SIG-M5 treated with dmso at 0.1 percent for 504 hours (cell line): ENCODE measurements at regions not wholly inside any gene's neighbourhood (a gene's known extent, or its start where the extent isn't known, plus 50 kb on each side); places are given as distances from the start of the nearest gene placed in this dataset.

ENCODE experiments used
- DNase-seq: peaks from one replicate; lab custom pipeline; 2025; ENCODE audit not compliant: unreplicated experiment; lab: John Stamatoyannopoulos, UW

DNA sequence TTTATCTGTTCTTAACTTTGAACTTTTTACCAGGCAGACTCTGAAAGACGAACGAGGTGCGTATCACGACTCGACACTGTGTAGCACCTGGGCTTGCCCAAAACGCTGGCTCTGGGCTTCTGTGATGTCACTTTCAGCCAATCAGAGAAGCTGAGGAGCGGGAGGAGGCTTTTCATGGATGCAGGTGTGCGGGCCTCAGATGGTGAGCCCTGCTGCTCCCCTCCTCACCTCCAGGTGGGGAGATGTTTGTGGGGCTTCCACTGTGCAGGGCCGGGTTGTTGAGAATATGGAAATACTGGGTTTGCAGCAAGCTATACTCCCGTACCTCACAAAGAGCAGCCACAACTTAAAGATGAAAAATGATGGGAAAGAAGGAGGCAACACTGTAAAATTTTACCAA is 246.3 kb downstream of the IRX2 start:
- no peak for DNase-seq

DNA sequence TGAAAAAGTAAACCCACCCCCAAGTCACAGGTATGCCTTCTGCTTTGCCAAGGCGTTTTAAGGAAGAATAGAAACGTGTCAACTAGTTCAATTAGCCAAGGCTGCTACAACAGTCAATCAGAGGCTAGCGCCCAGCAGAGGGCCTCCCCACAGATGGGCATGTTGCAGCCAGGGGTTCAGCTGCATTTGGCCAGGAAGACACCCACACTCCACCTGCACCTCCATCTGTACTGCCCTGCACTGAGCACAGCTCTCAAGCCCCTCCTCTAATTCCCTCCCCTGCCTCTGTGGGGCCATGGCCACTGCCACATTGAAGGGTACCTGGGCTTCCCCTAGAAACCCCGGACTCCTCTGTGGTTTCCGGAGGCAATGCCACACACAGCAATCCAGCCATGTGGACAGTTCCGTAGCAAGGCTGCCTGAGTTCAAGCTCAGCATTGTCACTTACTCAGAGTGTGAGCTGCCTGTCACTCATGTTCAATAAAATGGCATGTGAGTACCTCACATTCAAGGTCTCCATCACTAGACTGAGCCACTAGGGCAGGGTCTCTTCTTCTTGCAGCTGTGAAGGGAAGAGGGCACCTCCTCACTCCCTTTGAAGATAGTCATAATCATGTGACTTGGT is 248.4 kb downstream of the IRX2 start:
- no peak for DNase-seq

DNA sequence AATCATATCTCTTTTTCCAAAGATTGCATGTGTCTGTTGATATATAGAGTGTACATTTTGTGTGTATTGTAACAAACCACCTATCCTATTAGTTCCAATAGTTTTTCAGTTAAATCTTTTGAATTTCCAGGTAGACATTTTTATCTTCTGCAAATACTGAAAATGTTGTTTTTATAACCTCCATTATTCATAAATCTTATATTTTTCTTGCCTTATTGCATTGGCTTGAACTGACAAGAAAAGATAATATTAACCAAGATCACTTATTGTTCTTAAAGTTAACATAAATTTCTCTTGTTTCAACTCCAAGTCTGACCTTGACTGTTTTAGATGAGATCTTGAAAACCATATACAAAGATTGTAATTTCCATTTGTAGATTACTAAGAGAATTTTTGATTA is 251.6 kb downstream of the IRX2 start:
- no peak for DNase-seq

DNA sequence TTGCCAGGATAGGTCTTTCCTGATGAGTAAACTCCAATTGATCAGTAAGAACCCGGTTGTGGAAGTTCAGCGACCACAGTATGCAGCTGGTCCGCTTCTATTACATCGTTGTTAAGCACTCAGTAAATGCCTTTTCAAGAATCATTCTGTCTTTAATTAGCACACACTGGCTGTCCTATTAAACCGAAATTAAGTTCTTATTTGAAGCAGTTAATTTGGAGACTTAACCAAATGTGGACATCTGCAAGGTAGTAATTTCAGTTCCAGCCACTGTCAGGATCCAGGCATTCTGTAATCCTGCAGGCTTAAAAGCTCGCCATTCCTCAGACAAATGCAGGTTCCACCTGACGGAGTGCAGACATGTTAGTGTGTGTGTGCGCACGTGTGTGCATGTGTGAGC is 254.6 kb downstream of the IRX2 start:
- DNase-seq, result no peak

DNA sequence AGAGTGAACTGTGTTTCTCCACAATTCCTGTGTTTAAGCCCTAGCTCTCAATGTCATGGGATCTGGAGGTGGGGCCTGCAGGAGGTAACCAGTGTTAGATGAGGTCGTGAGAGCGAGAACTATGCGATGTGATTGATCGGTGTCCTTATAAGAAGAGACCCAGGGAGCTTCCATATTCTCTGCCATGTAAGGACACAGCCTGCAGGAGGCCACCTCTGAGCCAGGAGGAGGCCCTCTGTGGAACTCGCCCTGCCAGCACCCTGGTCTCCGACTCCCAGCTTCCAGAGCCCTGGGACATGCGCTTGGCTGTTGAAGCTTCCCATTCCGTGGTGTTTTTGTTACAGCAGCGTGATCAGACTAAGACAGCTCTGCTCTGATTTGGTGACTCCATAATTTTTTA is 255.4 kb downstream of the IRX2 start:
- no peak for DNase-seq

DNA sequence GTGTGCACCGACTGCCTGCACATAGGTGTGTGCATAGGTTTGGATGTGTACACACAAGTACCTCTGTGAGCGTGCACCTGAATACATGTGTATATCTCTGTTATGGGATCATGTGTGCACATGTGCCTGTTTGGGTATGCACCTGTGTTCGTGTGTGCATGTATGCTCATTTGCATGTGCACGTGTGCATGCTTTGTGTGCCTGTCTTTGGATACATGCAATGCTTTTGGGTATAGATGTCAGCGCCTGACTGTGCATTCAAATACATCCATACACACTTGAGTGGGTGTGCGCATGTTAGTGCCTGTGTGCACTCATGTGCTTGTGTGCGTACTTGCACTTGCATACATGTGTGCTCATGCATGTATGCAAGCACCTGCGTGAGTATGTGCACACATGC is 258.1 kb downstream of the IRX2 start:
- no peak for DNase-seq

DNA sequence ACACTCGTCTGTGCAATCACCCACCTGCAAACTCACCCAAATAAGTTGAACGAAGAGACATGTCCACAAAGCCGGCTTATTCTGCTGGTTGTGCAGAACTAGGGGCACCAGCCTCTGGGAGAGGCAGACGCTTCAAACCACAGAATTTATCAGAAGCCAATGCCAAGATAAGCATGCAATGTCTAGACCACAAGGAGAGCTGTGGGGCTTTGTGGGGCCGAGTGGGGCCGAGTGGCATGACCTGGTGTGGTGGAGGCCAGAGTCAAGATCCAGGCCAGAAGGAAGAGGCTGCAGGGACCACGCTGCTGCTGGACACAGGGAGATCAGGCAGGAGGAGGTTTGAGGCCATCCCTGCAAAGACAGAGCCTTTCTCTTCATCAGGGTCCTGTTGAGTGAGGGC is 259.0 kb downstream of the IRX2 start:
- DNase-seq, result no peak

DNA sequence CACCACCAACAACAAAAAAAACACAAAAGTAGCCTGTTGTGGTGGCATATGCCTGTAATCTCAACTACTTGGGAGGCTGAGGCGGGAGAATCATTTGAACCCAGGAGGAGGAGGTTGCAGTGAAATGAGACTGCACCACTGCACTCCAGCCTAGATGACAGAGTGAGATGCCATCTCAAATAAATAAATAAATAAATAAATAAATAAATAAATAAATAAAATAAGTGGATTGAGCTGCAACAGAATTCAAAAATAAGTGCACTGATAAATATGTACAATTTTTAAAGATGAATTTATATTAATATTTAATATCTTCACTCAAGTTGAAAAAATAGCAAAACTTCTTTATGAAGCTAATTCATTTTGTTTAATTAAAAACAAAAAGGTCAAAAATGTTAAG is 259.6 kb downstream of the IRX2 start:
- no peak for DNase-seq

DNA sequence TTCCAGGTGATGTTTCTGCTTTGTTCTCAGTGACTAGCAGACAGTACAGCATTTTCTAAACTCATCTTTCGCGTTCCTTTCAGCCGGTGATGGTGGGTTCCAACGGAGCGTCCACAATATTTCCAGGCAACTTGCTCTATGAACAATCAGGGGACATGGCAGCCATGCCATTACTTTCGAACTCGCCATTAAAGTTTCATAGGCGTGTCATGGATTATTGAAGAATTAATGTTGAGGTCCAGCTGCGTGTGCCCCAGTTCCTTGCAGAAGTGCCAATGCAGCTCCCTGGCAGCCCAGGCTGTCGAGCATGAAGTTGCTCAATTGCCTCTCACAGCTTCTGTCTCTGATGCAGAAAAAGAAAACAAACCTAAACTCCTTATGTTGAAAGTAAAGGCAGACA is 262.2 kb downstream of the IRX2 start:
- DNase-seq, result no peak

DNA sequence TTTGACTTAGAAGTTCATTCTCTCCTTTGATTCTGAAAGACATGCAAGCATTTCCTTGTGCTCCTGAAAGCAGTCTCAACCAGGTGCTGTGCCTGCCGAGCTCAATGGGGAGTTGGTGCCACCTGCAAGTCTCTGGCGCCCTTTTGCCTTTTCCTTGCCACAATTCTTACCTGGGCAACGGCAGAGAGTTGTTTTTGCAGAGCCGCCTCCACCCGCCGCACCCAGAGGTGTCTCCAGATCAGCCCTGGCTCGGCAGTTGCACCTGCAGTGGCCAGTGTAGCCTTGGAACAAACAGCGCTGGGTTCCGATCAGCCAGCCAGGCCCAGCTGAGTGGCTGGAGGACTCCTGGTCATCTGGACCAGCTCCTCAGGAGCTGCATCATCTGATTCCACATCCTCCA is 262.9 kb downstream of the IRX2 start:
- DNase-seq, result no peak

DNA sequence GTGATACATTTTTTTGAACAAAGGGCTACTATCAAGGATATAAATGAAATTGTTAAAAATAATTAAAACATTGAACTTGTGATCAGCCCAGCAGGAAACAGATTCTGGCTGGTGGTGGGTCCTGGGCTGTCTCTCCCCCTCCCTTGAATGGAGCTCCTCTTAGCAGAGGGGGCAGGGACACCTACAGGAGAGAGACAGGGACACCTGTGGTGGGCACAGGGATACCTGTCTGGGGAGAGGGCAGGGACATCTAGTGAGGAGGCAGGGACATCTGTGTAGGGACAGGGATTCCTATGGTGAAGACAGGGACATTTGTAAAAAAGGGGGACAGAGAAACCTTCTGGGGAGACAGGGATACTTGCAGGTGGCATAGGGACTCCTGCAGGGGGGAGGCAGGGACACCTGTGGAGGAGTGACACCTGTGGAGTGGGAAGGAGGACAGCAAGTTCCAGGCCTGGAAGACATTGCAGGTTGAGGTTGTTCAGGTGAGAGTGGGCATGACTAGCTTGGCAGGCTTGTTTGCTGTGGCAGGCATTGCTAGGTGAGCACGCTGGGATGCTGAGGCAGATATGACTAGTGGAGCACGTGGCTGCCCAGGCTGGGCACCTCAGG is 264.2 kb downstream of the IRX2 start:
- DNase-seq, result no peak

DNA sequence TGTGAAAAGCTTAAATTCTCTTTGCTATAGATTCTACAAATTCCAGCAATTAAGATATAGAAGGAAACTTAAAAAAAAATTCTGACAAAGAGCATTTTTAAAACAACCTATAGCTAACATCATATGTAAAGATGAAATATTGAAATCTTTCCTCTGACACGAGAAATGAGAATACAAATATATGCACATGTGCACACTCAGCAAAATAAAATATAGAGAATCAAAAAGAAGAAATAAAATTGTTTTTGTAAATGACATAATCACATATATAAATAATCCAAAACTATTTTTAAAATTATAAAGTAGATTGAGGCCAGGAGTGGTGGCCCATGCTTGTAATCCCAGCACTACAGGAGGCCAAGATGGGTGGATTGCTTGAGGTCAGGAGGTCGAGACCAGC is 265.1 kb downstream of the IRX2 start:
- DNase-seq, result no peak

DNA sequence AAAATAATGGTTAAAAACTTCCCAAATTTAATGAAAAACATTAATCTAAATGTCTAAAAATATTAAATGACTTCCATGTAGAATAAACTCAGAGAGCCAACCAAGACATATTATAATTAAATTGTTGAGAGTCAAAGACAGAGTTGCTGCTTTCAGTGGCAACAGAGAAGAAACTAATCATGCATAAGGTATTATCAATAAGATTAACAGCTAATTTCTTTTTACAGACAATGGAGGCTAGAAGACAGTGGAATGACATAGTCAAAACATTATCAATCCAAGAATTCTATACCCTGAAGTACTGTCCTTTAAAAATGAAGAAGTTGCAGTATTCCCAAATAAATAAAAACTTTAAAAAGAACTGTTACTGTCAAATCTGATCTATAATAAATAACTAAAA is 268.7 kb downstream of the IRX2 start:
- no peak for DNase-seq

DNA sequence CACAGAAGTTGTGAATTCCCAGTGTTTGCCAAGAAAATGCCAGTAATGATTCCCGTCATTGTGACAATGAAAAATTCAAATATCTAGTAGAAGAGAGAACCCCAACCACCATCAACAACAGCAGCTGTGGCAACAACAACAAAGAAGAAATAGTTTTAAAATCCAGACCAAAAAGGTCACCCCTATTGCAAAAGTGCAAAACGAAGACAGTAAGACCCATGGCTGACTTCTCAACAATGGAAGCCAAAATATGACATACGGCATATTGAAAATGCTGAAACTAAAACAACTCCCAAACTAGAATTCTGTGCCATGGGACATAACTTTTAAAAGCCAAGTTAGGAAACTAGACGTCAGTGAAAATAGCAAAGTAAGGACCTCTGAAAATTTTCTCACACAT is 270.6 kb downstream of the IRX2 start:
- DNase-seq, result no peak

DNA sequence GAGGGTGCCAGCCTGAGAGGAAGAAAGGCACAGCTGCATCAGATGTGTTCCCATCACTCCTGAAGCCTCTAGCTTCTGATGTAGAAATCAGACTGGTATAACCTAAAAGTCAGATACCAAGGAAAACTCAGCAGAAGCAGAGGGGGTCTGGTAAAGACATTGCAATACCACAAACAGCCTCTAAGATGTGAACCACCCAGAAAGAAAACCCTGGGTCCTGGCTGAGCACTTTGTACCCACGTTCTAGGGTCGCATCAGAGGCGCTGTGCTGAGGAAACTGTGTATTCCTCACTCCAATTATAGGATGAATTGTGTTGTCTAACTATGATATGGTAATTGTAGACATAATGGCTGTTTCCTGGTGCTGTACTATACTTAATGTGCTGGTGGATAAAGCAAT is 275.6 kb downstream of the IRX2 start:
- DNase-seq, result no peak

DNA sequence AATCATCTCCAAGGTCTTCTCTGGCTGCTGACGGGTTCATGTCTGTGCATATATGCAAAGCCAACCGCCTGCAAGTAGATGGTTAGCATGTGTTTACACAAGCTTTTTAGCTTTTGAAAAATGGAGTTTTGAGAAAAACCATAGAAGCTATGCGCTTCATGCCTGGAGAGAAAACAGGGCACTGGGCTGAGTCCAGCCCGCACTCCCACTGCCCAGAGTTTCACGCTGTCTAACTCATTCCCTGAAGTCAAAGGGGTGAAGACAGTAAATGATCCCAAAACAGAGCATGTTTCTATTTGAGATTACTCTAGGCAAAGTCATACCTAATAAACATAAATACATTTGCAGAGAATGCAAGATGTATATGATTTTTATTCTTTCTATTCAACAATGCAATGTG is 278.8 kb downstream of the IRX2 start:
- DNase-seq, result no peak

DNA sequence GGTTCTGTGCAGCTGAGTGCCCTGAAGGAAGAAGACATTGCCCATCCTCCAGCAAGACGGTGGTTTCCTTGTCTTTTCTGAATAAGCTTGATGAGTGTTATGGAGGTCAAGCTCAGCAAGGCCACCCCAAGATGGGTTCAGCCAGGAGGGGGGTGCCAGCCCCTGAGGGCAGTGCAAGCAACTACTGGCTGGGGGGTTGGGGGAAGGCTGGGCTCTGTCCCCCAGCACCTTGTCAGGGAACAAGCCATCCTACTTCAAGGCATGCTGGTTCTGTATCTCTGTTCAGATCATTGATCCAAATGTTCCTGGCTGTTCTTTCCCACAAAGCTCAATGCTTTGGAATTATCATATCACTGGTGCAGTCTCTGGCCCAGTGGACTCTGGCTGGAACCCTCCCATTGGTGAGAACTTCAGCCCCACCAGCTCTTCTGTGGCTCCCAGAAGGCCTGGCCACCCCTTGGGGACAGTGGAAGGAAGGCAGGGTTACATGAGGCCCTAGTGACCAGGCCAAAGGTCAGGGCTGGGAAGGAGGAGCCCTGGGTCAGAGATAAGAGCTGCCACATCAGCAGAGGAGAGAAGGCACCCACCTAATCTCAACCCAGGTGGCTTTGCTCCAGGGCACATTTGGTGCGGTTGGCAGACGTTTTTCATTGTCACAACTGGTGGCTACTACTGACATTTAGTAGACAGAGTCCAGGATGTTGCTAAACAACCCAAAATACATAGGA is 280.2 kb downstream of the IRX2 start:
- DNase-seq, result no peak

DNA sequence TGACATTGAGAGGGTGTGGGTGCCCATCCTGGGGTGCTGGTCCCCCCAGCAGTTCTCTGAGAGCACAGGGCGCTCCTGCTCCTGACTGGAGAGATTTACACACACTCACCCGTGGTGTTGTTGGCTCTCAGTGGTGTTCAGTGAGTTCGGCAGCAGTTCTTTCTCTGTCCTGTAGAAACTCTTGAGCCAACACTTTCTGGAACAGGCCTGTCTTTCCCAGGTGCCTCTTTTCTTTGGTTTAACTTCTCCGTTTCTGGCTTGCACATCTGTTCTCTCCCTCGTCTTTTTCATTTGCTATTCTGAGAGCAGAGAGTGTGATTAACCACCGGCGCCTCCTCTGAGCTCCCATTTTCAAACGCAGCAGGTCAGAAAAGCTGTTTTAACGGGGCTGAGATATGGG is 284.5 kb downstream of the IRX2 start:
- no peak for DNase-seq

DNA sequence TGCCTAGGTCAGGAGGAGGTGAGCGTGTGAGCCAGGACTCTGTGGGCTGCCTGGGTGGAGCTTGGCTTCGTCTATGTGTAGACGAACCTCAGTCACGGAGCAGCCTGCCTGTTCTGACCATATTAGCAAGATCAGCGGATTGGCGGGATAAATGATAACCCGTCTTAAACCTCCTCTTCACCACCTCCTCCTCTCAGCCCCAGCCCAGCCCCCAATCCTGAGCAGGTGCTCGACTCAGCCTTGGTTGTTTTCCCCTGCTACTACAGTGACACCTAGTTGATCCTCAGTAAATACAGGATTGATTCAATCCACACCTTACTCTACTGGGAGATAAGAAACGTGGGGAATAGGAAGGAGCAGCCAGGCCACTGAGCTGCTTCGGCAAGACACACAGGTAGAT is 286.1 kb downstream of the IRX2 start:
- DNase-seq, result no peak

DNA sequence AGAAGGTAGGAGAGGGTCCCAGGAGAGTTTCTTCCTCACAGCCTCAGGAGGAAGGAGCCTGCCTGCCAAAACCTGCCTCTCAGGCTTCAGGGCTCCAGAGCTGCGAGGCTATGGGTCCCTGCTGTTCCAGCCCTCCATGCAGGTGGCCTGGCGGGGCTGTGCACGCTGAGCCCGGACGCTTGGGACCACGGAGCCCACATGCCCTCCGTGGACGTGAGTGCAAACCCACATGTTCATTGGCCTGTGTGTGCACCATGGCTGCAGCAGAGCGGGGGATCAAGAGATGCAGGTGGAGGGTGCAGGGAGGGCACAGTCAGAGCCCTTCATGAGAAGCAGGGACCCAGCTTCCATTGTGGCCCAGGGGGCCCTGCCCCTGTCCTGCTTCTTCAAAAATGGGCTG is 287.3 kb downstream of the IRX2 start:
- DNase-seq, result no peak

DNA sequence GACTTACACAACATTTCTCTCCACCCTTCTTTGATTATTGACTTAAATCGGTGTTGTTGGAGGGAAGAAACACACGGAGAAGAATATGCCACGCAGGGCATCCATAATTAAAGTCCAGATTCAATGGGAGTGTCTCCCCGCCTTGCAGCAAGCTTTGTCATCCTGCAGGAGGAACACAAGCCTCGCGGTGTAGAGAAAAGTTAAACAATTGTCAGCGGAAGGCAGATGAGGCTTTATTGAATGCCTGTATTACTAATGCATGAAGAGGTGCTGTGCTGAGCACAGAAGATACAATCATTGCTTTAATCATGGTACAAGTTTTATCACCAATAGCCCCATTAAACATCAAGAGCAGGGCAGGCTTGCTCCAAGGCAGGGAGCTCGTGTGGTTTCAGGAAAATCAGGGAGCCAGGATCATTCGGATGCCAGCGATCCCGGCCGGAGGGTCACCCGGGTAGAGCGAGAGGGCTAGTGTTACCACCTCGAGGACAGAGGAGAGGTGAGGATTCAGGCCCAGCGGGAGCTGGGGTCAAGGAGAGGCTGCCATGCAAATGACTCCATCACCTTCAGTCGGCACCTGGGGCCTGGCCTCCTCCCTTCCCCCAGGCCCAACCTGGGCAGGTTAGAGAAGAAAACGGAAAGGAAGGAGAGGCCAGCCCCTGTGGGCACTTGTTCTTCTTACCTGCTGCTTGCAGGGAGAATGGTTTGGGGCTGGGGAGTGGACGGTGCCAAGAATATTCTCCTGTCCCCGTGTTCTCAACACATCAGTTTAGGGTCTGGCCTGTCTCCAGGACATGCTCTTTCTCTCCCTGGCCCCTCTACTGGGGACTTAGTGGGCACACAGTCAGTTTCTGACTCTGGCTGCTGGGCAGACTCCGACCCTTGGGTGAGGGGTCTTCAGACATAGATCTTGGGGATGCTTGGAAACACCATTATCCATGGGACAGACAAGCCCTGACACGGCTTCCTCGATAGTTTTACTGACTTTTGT is 289.5 kb downstream of the IRX2 start:
- DNase-seq, result no peak

DNA sequence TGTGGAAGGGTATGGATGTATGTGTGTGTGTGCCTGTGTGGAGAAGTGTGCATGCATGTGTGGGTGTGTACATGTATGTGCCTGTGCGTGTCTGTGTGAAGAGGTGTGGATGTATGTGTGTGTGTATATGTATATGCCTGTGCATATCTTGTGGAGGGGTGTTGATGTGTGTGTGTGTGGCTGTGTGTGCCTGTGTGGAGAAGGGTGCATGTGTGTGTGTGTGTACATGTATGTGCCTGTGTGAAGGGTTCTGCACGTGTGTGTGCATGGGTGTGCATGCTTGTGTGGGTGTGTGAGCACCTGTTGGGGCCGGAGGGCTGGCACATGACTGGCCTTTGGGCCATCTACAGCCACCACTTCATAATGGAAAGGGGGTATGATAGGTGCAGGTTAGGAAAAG is 291.4 kb downstream of the IRX2 start:
- DNase-seq, result no peak
